ENCODE measurements at regions not wholly inside any gene's neighbourhood (a gene's known extent, or its start where the extent isn't known, plus 50 kb on each side); places are given as distances from the start of the nearest gene placed in this dataset.

DNA sequence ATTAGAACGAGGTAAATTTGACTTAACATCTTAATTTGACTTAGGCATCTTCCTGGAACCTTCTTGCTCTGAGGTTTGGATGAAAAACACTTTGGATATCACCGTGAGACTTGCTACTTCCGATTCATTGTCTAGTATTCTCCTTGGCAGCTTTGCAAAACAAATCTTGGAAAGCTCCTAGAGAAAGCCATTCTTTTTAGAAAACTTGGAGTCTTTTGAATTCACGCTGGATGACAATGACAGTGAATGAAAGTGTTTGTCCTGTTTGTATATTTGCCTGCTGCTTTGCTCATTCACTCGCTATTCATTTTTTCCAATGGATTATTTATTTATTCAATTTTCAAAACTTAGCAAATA, 222.1 kb upstream of the HMGA2 start:
- no peak for DNase-seq

DNA sequence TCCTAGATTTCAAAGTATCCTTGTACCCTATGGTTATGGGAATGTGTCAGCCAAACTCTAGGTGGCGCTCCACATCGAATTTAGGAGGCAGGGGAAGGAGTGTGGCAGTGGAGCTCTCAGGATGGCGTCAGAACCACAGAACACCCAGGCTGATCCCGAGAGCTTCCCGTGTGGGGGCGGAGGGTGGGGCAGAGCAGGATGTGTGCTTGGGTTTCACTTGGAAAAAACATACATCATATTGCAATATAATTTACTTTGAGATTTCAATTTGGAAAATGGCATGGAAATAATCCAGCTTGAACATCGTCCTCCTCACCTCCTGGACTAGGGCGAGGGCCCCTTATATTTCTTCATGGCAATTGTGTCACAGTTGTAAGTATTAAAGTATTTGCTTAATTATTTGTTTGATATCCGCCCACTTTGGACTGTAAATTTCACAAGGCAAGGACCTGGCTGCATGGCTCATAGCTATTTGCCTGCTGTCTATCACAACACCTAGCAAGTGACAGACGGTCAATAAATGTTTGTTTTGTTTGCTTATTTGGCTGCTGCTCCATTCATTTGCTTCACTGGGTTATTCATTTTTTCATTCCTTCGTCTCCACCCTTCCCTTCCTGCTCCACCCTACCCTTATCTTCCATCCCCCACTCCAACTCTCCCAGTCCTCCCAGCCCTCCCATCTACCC, 221.5 kb upstream of the HMGA2 start:
- no peak for DNase-seq

DNA sequence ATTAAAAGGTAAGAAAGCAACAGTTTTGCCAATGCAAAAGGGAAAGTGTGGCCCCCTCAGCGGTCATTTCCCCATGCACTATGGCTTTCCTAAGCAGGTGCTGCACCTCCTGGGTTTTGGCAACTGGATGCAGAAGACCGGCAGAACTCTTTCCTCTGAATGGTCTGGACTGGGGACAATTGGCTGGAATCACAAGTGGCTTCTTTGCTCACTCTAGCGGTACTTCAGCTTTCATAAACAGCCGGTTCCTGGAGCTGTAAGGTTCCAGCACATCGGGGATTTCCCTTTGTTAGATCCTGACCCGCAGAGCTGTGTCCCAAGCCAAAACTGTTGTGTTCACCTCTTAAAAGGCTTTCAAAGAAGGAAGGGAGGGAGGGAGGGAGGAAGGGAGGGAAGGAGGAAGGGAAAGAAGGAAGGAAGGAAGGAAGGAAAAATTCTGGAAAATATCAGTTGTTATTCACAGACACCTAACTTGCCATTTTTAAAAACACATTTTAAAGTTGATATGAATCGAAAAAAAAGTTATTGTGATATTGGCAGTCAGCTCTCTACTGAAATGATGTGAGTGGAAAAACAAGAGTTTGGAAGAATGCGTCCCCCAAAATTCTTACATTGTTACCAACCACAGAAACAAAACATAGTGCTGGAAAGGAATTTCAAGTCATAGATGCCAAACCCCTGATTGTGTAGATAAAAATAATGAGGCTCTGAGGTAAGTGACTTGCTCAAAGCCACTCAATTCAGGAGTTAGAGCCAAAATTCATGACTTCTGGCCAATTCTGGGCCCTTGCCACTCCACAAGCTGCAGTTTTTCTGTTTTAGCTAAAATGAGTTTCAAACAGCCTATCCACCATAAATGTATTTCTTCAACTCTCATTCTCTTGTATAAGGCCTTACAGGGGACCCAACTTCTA, 220.6 kb upstream of the HMGA2 start:
- DNase-seq: no peak

DNA sequence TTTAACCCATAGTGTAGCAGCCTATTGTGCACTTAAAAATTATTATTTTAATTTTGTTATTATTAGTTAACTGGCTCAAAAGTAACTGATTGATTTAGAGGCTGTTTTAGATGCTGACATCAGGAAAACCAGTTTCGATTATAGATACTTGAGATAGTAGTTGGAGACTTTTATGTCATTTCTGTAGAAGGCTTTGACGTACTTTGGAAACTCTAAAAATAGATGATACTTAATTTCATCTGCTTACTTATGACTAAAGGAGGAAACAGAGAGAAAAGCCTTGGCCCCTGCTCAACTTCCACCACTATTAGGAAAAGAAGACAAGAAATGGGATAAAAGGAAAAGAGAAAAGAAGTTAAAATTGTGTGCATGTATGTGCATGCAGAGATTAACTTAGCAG, 219.3 kb upstream of the HMGA2 start:
- no peak for DNase-seq

DNA sequence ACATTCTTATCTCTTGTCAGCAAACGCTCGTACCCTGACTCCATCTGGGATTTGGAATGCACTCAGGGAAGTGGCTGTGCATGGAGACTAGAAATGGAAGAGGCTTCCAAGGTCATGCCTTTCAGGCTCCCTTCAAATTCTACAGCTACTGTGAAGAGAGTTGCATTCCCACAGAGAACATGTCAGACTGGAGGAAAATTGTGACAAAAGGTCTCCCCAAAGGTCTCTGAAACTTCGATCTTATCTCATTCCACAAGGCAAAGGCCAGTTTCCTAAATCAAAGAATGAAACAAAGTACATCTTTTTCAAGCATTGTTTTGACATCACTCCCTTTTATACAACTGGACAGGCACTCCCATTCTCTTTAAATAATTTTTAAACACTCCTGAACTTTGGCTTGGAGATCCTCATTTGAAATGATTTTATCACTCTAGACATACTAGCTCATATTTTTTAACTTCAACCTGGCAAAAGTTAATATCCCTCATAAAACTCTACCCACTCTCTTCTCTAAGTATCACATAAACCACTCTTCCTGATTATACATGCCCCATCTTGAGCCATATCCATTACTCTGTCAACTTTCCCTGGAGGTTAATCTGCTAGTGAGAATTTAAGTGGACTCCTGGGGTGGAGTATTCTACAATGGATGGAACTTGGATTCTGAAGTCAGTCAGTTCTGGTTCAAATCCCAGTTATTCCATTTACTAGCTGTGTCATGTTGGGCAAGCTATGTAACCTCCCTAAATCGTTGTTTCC, 218.1 kb upstream of the HMGA2 start:
- no peak for DNase-seq

DNA sequence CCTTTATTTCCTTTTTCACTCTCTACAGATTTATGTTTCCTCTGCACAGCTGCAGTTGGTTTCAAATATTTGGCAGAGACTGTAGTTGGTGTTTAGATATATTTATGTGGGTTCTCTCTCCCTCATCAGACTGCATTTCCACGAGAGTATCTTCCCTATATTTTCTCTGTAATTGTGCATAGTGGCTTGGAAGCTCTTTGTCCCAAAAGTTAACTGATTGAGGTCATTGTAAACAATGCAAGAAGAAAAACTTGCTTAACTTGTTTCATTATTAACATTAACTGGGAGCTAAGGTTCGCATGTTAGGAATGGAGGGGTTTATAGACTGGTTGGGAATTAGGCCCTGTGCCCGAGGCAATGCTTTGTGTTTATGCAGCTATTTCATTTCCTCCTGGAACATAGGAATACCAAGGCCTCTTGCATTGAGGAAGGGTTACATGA, 216.9 kb upstream of the HMGA2 start:
- DNase-seq: no peak

DNA sequence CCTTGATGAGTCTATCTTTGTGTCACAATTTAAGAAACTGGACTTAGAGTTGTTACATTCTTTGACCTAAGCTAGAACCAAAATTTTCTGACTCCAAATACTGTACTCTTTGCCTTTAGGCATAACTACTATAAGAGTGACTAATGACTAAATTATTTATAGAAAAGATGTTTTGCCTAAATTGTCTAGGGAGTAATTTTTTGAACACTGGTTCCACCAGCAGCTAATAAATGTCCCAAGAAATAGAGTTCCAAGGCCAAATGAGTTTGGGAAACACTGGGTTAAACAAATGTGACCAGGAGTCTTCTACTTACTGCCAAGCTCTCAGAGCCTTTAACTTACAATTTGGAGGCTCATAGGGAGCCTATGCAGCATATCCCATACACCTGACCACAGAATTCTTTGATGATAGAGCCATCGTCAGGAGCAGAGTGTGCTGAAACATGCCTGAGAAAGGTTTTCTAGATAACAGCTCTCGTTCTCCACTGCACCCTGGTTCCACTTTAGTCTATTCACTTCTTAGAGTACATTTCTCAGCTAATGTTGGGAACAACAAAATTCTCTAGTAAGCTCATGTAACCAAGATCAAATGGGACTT, 215.9 kb upstream of the HMGA2 start:
- DNase-seq: no peak

DNA sequence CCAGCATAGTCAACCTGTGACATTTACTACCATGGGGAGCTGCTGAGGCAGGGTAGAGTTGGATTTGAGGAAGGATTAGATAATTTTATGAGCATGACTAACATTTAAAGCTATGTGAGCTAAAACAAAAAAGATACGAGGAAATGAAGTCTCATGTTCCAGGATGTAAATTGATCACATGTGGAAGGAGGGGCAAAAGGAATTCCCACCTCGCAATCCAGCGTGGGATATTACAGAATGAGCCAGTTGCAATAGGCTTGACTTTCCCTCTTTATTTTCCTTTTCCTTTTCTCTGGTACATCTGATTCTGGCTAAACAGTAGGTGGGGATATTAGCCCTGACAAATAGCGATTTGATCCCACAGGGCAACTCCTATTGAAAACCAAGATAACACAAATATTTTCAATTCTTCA, 214.9 kb upstream of the HMGA2 start:
- no peak for DNase-seq

DNA sequence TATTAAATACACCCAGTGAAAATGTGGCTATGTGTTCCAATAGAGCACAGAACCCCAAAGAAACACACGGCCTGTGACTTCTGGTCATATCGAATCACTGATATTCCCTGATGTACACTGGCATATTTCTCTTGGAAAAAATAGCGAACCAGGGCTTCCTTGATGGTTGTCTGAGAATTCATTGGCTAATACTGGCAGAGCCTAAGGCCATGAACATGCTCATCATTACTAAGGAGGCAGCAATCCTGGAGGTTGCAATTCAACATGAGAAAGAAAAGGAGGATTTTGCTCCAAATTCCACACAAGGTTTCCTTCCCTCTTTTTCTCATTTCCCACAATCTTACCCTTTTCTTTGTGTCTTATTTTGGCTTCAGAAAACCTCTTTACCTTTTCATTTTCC, 212.9 kb upstream of the HMGA2 start:
- DNase-seq: no peak

DNA sequence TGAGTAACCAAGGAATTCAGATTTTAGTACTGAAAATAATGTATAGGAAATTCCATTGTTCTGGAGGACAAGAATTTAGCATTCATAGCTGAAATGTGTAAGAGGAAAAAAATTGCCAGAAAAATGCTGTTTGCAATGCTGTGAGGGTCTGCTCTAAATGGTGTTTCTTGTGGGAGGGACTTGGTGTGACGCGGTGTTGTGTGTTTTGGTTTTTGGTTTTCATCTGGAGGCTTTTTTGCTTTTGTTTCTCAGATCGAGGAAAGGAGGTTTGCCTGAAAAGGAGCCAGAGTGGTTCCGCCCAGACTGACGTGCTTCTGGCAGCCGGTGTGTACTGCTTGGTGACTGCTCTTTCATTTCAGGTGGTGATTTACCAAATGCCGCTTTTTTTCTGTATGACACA, 211.8 kb upstream of the HMGA2 start:
- DNase-seq: no peak

DNA sequence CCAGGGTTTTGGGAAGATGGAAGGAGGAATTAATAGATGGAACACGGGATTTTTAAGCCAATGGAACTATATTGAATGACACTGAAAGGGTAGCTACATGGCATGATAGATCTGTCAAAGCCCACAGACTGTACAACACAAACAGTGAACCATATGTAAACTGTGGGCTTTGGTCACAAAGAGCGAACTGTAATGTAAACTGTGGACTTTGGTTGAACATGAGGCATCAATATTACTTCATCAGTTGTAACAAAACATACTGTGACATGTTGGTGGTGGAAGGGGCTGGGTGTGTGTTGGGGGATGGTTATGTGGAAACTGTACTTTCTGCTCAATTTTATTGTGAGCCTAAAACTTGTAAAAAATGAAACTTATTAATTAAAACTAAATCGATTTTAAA, 210.6 kb upstream of the HMGA2 start:
- no peak for DNase-seq

DNA sequence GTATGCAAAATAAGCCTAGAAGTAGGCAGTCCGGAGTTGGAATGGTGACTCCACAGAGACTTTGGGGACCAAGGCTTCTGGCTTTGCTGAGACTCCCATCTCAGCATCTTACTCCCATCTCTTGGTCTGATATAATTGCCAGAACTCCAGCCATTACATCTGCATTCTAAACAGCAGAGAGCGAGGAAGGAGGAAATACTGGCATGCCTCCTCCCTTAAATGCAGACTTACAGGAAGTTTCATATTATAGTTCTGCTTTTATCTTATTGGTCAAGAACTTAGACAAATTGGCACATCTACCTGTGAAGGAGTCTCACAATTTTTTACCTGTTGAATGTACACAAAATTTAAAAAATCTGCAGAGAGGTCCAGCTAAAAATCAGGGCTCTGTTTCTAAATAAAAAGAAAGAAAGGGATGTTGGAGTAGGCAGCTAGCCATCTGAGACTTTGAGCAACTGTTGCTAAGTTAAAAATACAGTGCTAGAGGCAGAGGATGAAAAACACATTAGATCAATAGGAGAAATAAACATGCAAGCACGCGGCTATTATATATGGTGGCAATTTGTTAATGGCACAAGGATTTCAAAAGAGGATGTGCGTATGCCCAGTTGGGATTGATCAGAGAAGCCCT, 209.9 kb upstream of the HMGA2 start:
- no peak for DNase-seq

DNA sequence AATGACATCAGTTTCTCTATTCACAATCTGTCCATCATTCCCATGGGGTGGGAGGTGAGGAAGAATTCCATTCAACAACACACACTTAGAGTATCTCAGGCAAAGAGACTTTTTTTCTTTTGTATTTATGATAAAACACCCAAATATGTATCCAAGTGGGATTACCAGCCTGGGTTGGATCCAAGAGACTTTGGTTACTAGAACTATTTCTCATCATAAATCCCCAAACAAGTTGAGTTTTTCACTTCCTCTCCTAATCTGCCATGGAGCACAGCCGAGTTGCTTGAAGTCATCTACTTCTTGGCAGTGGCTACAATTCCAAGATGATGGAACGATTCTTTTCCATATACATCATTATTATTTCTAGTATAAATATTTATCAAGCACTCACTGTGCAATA, 209.2 kb upstream of the HMGA2 start:
- DNase-seq: no peak

DNA sequence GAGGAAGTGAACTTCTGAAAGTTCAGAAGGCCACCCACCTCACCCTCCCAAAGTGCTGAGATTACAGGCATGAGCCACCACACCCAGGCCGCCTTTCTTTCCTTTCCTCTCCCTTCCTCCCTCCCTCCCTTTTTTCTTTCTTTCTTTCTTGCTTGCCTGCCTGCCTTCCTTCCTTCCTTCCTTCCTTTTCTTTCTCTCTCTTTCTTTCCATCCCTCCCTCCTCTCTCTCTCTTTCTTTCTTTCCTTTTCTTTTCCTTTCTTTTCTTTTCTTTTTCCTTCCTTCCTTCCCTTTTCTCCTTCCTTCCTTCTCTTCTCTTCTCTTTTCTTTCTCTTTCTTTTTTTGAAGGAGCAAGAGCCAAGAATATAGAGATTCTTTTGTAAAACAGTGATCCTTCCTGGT, 208.3 kb upstream of the HMGA2 start:
- DNase-seq: no peak

DNA sequence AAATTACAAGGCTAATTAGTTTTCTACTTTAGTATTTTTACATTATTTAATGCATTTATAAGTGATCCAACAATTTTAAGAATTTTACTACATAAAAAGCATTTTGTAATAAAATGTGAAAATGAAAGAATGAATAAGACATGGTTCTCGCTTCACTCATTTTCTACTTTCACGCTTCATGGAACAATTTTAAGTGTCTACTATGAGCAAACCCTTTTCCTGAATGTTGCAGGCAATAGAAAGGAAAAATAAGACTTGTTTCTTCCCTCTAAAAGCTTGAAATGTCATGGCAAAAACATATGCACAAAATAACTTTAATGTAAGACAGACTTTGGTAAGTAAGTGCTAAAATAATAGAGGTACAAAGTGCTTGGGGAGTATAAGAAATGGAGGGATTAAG, 205.7 kb upstream of the HMGA2 start:
- DNase-seq: no peak

DNA sequence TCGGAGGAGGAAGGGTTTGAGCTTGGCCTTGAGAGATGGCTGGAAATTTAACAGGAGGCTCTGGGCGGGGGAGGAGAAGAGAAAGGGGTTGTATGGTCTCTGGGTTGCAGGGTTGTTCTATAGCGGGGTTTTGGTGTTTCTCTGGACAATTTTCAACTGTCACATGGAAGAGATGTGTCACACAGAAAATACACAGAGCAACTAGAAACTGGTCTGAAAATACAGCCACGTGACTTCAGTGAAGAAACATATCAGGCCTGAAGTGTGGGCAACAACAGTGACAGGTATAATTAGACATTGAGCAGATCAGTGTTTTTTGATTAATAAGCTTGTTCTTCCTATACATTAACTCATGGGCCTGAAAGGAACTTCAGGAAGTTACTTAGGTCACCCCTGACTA, 205.3 kb upstream of the HMGA2 start:
- no peak for DNase-seq

DNA sequence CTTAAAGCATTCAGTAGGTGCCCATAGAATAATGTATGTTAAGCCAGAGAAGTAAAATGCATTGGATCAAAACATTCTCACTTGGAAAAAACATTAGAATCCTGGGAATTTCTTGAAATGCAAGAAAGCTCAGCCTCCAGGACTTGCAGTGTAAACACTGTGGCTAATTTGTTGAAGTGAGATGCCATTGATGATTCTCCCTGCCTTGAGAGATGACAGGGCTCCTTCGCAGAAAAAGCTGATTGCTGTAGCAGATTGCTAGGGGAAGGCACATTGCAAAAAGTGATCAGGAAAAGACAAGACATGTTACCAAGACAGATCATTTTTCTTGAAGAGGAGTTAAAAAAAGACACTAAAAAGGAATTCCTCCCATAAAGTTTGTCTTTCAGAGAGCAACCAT, 204.2 kb upstream of the HMGA2 start:
- no peak for DNase-seq

DNA sequence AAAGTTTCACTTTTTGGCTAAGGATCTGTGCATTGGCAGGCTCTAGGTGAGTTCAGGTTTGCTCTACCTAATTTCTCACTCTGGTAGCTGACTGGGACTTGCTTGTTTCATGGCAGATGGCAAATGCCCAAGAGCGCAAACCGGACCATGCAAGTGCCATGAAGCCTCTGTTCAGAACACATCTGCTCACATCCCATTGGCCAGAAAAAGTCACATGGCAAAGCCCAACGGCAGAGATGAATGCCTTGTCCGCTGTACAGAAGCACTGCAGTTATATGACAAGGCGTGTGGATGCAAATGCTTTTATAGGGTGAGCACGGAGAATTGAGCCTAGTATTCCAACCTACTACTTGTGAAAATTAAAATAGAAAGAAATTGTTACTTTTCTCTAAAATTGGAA, 202.2 kb upstream of the HMGA2 start:
- no peak for DNase-seq

DNA sequence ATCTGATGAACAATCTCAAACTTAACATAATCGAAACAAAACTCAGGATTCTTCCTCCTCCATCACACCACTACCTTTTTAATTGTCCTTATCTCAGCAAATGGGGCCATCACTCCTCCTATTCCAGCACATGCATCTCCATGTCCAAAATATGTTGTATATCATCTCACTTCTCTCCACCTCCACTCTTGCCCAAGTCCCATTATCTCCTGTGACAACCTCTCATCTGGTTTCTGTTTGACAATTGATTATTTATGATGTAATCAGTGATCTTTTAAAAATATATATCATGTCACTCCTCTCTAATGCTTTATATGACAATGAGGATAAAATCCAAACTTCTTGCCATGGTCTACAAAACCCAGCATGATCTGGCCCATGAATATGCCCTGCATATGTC, 200.8 kb upstream of the HMGA2 start:
- DNase-seq: no peak

DNA sequence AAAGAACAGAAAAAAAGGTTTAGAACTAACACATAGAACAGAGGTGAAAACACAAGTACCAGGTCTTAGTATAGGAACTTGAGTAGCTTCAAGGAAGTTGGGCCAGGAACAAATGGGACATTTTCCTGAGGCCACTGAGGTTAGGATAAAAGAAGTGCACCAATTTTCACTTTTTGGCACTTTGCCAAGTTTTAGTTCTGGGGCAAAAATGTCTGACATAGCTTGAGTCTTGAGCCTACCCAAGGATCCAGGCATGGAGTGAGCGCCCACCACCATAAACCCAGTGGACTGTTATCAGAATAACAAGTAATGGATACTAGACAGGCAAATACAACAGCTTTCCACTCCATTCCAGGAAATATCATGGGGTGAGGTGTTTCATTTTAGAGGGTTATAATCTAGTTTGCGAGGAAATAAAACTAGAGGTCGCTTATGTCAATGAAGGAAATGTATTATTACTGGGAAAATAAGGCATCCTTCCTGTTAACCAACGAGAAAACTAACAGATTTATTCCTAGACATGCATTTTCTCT, 199.7 kb upstream of the HMGA2 start:
- DNase-seq: no peak

DNA sequence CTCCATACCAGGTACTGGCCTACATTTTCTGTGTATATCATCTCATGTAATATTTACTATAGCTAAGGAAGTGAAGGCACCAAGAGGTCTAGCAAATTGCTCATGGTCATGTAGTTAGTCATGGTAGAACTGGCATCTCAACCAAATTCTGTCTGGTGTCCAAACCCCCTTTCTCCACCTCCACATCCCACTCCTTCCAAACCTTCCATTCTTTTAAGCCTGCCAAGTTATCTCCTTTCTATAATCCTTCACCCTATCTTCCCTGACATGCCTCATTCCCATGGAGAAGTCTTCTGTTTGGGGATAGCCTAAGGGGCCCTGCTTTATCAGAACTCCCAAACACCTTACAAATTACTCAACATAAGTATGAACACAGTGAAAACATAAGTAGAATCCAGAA, 196.2 kb upstream of the HMGA2 start:
- no peak for DNase-seq

DNA sequence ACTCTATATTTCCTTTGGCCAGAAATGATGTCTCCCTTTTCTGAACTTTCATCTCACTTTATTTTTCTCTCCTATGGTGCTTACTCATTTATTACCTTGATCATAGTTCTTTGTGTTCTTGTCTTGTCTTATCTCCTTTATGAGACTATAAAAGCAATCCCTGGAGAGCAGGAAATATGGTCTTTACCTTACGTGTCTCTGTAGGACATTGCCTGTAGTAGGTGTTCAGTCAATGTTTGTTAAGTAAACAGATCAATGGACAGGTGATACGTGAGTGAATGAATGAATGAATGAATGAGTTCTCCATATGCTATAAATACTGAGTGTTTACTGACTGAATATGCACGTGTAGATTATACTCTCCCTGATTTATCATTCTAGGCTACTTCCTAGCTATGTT, 193.7 kb upstream of the HMGA2 start:
- DNase-seq: no peak

DNA sequence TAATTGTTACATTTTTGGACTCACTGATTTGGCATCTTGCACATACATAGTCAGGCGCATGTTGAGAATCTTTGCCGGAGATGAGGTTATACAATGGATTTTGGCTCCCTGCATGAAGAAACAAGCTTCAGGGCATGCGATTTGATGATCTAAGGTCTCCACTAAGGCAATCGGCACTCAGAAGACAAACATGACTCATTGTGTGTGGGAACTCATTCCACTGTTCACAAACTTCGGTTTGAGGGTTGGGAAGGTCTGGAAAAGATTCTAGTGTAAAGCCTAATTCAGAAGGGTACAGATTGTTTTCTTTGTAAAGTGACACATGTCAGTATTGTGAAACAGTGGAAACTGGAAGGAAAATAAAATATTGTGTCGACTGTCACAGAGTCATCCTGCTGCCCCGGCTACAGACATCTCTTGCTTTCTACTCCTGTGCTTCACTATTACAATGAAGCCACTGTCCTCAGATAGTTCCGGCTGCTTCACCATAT, 192.6 kb upstream of the HMGA2 start:
- no peak for DNase-seq

Data from activated gamma-delta T cell treated with Interleukin-2 at 50 U/mL for 16 hours (primary cell).